HL-60 (cell line): ENCODE measurements at regions not wholly inside any gene's neighbourhood (a gene's known extent, or its start where the extent isn't known, plus 50 kb on each side); places are given as distances from the start of the nearest gene placed in this dataset.

Experiments
- CTCF ChIP-seq: IDR thresholded peaks from one replicate; pipeline ENCODE4 v1.5.1; 2011; ENCODE audit warnings: low read length, control low read depth, inconsistent platforms; ENCODE audit not compliant: insufficient read depth
- POLR2AphosphoS5 ChIP-seq: IDR thresholded peaks from 2 replicates; pipeline ENCODE4 v1.6.1; 2012; ENCODE audit warnings: low read depth
- REST ChIP-seq: IDR thresholded peaks from 2 replicates; pipeline ENCODE4 v1.6.1; 2012; ENCODE audit warnings: low read depth; ENCODE audit not compliant: insufficient replicate concordance
- SPI1 ChIP-seq: IDR thresholded peaks from 2 replicates; pipeline ENCODE4 v1.6.1; 2012; ENCODE audit warnings: low read depth, mild to moderate bottlenecking, borderline replicate concordance

GRCh38 chr2:18484625-18485024 is 75.8 kb downstream of the RDH14 start:
- no peak for TF ChIP-seq CTCF
- TF ChIP-seq POLR2AphosphoS5 = no peak
- no peak for TF ChIP-seq REST
- TF ChIP-seq SPI1 = no peak
